SK-N-SH (cell line): ENCODE measurements at regions not wholly inside any gene's neighbourhood (a gene's known extent, or its start where the extent isn't known, plus 50 kb on each side); places are given as distances from the start of the nearest gene placed in this dataset.

Experiments
- CTCF ChIA-PET: fragments of 300-600, 350-600 bp; formaldehyde crosslinking; extraction: SDS; loops from one replicate; lab custom pipeline; 2021; lab: Yijun Ruan, JAX
- POLR2A ChIA-PET: fragments of 350-600 bp; sonication (Branson Sonifier 250); formaldehyde crosslinking; extraction: SDS; loops from one replicate; lab custom pipeline; 2020; ENCODE audit warnings: antibody characterized with exemption, inconsistent platforms; lab: Yijun Ruan, JAX
- DNase-seq: peaks from one replicate; pipeline ENCODE4 v3.0.0; 2012
- H2AFZ ChIP-seq: fragments of 200-600 bp; sonication (generic); 2 replicates; pipeline ENCODE4 v1.8.1; 2016; ENCODE audit warnings: antibody characterized with exemption, mild to moderate bottlenecking, low read depth
- H3F3A ChIP-seq: fragments of 200-600 bp; sonication (generic); replicated peaks from 2 replicates; pipeline ENCODE3; 2016; ENCODE audit warnings: antibody characterized with exemption, mild to moderate bottlenecking; ENCODE audit not compliant: insufficient read depth
- H3K27ac ChIP-seq, 2 experiments: fragments of 200-500 bp in 1 of 2; fragments of 200-600 bp in 1 of 2; sonication (Bioruptor generic) in 1 of 2; sonication (generic), shearing (Covaris generic) in 1 of 2; 2 replicates each; pipeline versions ENCODE4 v1.5.1 to v1.6.1; 2014 to 2016; ENCODE audit warnings: low read depth in 2 of 2, inconsistent platforms in 1 of 2, low read length in 1 of 2, mild to moderate bottlenecking in 1 of 2, mixed read lengths in 1 of 2
- H3K27me3 ChIP-seq: fragments of 200-600 bp; sonication (generic), shearing (Covaris generic); 2 replicates; pipeline ENCODE4 v1.6.1; 2016; ENCODE audit warnings: mixed run types; ENCODE audit not compliant: insufficient read depth
- H3K36me3 ChIP-seq, 2 experiments: fragments of 200-500 bp in 1 of 2; fragments of 200-600 bp in 1 of 2; sonication (Bioruptor generic) in 1 of 2; sonication (generic) in 1 of 2; replicated peaks in 1 of 2; 2 replicates each; pipeline versions ENCODE3 to v1.5.1; 2014 to 2016; ENCODE audit warnings: low read length in 1 of 2, mild to moderate bottlenecking in 1 of 2; ENCODE audit not compliant: insufficient read depth in 2 of 2, control insufficient read depth in 1 of 2
- H3K4me1 ChIP-seq, 2 experiments: fragments of 200-500 bp in 1 of 2; fragments of 200-600 bp in 1 of 2; sonication (Bioruptor generic) in 1 of 2; sonication (generic), shearing (Covaris generic) in 1 of 2; 2 replicates each; pipeline versions ENCODE4 v1.5.1 to v1.6.1; 2014 to 2016; ENCODE audit warnings: low read depth in 1 of 2, low read length in 1 of 2, mixed run types in 1 of 2; ENCODE audit not compliant: insufficient read depth in 2 of 2, control insufficient read depth in 1 of 2
- H3K4me2 ChIP-seq: fragments of 200-600 bp; sonication (generic), shearing (Covaris generic); 2 replicates; pipeline ENCODE4 v1.6.1; 2017; ENCODE audit warnings: mixed run types
- H3K4me3 ChIP-seq, 2 experiments: fragments of 200-500 bp in 1 of 2; fragments of 200-600 bp in 1 of 2; sonication (Bioruptor generic) in 1 of 2; sonication (generic), shearing (Covaris generic) in 1 of 2; 2 replicates each; pipeline versions ENCODE4 v1.5.1 to v1.8.1; 2014 to 2016; ENCODE audit warnings: low read depth in 2 of 2, inconsistent platforms in 1 of 2, low read length in 1 of 2, mild to moderate bottlenecking in 1 of 2, mixed read lengths in 1 of 2, moderate library complexity in 1 of 2
- H3K79me2 ChIP-seq: fragments of 200-600 bp; sonication (generic); 2 replicates; pipeline ENCODE4 v1.8.1; 2017; ENCODE audit warnings: mild to moderate bottlenecking; ENCODE audit not compliant: insufficient read depth
- H3K9ac ChIP-seq: fragments of 200-600 bp; sonication (generic); 2 replicates; pipeline ENCODE4 v1.6.1; 2017; ENCODE audit warnings: mixed run types
- H3K9me2 ChIP-seq: fragments of 200-600 bp; sonication (generic); 2 replicates; pipeline ENCODE4 v1.6.1; 2017; ENCODE audit warnings: mixed run types
- H3K9me3 ChIP-seq: fragments of 200-600 bp; sonication (generic); 2 replicates; pipeline ENCODE4 v1.6.1; 2017; ENCODE audit warnings: mixed run types, mild to moderate bottlenecking, moderate library complexity
- H4K20me1 ChIP-seq: fragments of 200-600 bp; sonication (generic); 2 replicates; pipeline ENCODE4 v1.6.1; 2017; ENCODE audit warnings: mild to moderate bottlenecking, mixed run types; ENCODE audit not compliant: insufficient read depth
- EP300 ChIP-seq, 2 experiments: IDR thresholded peaks; 2 replicates each; pipeline versions ENCODE4 v1.4.0 to v1.6.1; 2012; ENCODE audit warnings: borderline replicate concordance in 1 of 2, low read depth in 1 of 2, low read length in 1 of 2
- FOSL2 ChIP-seq: IDR thresholded peaks from 2 replicates; pipeline ENCODE4 v1.4.0; 2012; ENCODE audit warnings: low read depth, mild to moderate bottlenecking, moderate library complexity, borderline replicate concordance
- FOXM1 ChIP-seq: IDR thresholded peaks from 2 replicates; pipeline ENCODE4 v1.4.0; 2012; ENCODE audit warnings: low read depth, mild to moderate bottlenecking
- GATA2 ChIP-seq: sonication (generic); formaldehyde crosslinking; IDR thresholded peaks from 2 replicates; pipeline ENCODE4 v1.5.0; 2020; ENCODE audit warnings: mild to moderate bottlenecking, missing genetic modification reagents
- JUND ChIP-seq: IDR thresholded peaks from 2 replicates; pipeline ENCODE4 v1.4.0; 2012
- MAX ChIP-seq: IDR thresholded peaks from 2 replicates; pipeline ENCODE4 v1.4.0; 2012; ENCODE audit warnings: low read depth
- PBX3 ChIP-seq: IDR thresholded peaks from 2 replicates; pipeline ENCODE4; 2012
- RAD21 ChIP-seq: IDR thresholded peaks from 2 replicates; pipeline ENCODE4 v1.6.1; 2012; ENCODE audit warnings: mild to moderate bottlenecking, low read length
- REST ChIP-seq: IDR thresholded peaks from 2 replicates; pipeline ENCODE4 v1.6.1; 2012; ENCODE audit warnings: mild to moderate bottlenecking, low read depth, low read length, moderate library complexity
- RFX5 ChIP-seq: IDR thresholded peaks from 2 replicates; pipeline ENCODE4 v1.6.1; 2012; ENCODE audit warnings: mild to moderate bottlenecking, improper control_type of control experiment, low read length
- RXRA ChIP-seq: IDR thresholded peaks from 2 replicates; pipeline ENCODE4 v1.4.0; 2012; ENCODE audit warnings: low read depth, mild to moderate bottlenecking, borderline replicate concordance
- SMC3 ChIP-seq: IDR thresholded peaks from 2 replicates; pipeline ENCODE4 v1.6.1; 2012; ENCODE audit warnings: low read depth, low read length, improper control_type of control experiment
- TAF1 ChIP-seq: IDR thresholded peaks from 2 replicates; pipeline ENCODE4 v1.6.1; 2012; ENCODE audit warnings: low read depth, mild to moderate bottlenecking, low read length, moderate library complexity, borderline replicate concordance
- USF1 ChIP-seq: IDR thresholded peaks from 2 replicates; pipeline ENCODE4 v1.4.0; 2012; ENCODE audit warnings: low read depth, borderline replicate concordance
- YY1 ChIP-seq: IDR thresholded peaks from 2 replicates; pipeline ENCODE4 v1.4.0; 2012; ENCODE audit warnings: low read depth, mild to moderate bottlenecking
- WGBS: methylation state at CpG from one replicate; pipeline ENCODE4 v1.1.6; 2017; ENCODE audit warnings: low lambda C conversion rate; 5-methylcytosine and 5-hydroxymethylcytosine counted together

GRCh38 chr7:16318463-16318862 lies 102.9 kb downstream of the CRPPA start:
- Histone ChIP-seq H3K79me2 (no peaks in the 10 kb centered on the region), H3K36me3 (no peaks in the 10 kb centered on the region), H3K27ac (no peak overlapping the region), H3K27me3 (no peaks in the 10 kb centered on the region), H4K20me1 (no peaks in the 10 kb centered on the region), H3K4me3 (no peak overlapping the region), H3F3A (no peaks in the 10 kb centered on the region), H3K9me2 (no peaks in the 10 kb centered on the region), H3K4me1 (peaks cover 0 to 6% of the 10 kb centered on the region in 2 experiments; a peak in 2 of 4 replicates), H2AFZ (no peak overlapping the region), H3K9me3 (no peaks in the 10 kb centered on the region), H3K4me2 (no peak overlapping the region), H3K9ac (no peak overlapping the region)
- TF ChIP-seq MAX = no peak
- no peak for TF ChIP-seq JUND
- no peak for TF ChIP-seq PBX3
- TF ChIP-seq GATA2 (CRISPR knock-in tag) = no peak
- ChIA-PET POLR2A (no interaction called here), CTCF (no interaction called here)
- no peak for DNase-seq

- H3K4me1 ChIP-seq = peaks cover 0 to 6% of the 10 kb centered on the region in 2 experiments; a peak in 2 of 4 replicates
- H3K9ac ChIP-seq = no peak overlapping the region
- WGBS = 23% methylated on average over 1 of the region's 1 CpG
- H3K36me3 ChIP-seq = no peaks in the 10 kb centered on the region
- ChIA-PET CTCF (no interaction called here), POLR2A (no interaction called here)
- no peaks in the 10 kb centered on the region for H3K27me3 ChIP-seq
- H3K27ac ChIP-seq = no peak overlapping the region
- H3K4me2 ChIP-seq = no peak overlapping the region
- no peaks in the 10 kb centered on the region for H3K9me3 ChIP-seq
- no peak for DNase-seq
- no peak overlapping the region for H2AFZ ChIP-seq
- H3K9me2 ChIP-seq = no peaks in the 10 kb centered on the region
- TF ChIP-seq RFX5 (no peak), FOSL2 (no peak), RAD21 (no peak), USF1 (no peak), RXRA (no peak), MAX (no peak), REST (no peak), TAF1 (no peak), YY1 (no peak), SMC3 (no peak), FOXM1 (no peak), EP300 (IDR thresholded peaks at IDR 0.05; ENCODE audit: borderline replicate concordance in 1 of 2, low read depth in 1 of 2, low read length in 1 of 2) (no peak)
- no peaks in the 10 kb centered on the region for H3F3A ChIP-seq
- H3K4me3 ChIP-seq = no peak overlapping the region
- H3K79me2 ChIP-seq = no peaks in the 10 kb centered on the region
- no peaks in the 10 kb centered on the region for H4K20me1 ChIP-seq
Measured at GRCh38 chr7:16317406-16317805, 103.9 kb downstream of the CRPPA start.
